Heart left ventricle (tissue), 13 donors: ENCODE measurements at regions not wholly inside any gene's neighbourhood (a gene's known extent, or its start where the extent isn't known, plus 50 kb on each side); places are given as distances from the start of the nearest gene placed in this dataset.

Experiments
- POLR2A ChIP-seq, 2 donors: fragments of 450-650 bp; IDR thresholded peaks; one replicate each; pipeline ENCODE4 v1.6.1; 2017; ENCODE audit warnings: antibody characterized with exemption in 2 of 2, mild to moderate bottlenecking in 2 of 2, moderate library complexity in 2 of 2
- TF ChIP-seq, protein P1 (sequence below), 12 donors: fragments of 200-600 bp; sonication (generic) in 4 of 12; IDR thresholded peaks; one replicate each; pipeline versions ENCODE4 v1.5.0 to v1.8.0; 2018 to 2022; ENCODE audit warnings: antibody characterized with exemption in 12 of 12, mild to moderate bottlenecking in 5 of 12
- donor health status: ischemic (EF 13 %, LVEDD 7.1; RV severe dilation, severe dysfunction).
- donor health status: DM: no; HTN: yes; CAD: no.
- donor health status: DM: no; HTN: no; CAD: no.
- donor health status: ischemic (EF 25% LVEDD 6.9; RV normal size, moderate dysfunction).
- donor health status: ischemic (EF 25% LVEDD 5.7; RV mildly dilated, moderate dysfunction).
- donor health status: ischemic (EF 35%, LVEDD 5.7; RV mildly dilated, moderate dysfunction).
- donor health status: nonischemic (EF 11% LVEDD 7.7; RV severe dilation, severe dysfunction).
- donor health status: DM: yes; HTN: yes; CAD: no.
- donor health status: PGD.
- donor health status: ischemic (EF 29% LVEDD 5.4; RV normal size, mild dysfunction).
- donor health status: nonischemic (EF 23%, LVEDD 6.1; RV moderate dilation, normal function).

- TF ChIP-seq, protein P1, sequence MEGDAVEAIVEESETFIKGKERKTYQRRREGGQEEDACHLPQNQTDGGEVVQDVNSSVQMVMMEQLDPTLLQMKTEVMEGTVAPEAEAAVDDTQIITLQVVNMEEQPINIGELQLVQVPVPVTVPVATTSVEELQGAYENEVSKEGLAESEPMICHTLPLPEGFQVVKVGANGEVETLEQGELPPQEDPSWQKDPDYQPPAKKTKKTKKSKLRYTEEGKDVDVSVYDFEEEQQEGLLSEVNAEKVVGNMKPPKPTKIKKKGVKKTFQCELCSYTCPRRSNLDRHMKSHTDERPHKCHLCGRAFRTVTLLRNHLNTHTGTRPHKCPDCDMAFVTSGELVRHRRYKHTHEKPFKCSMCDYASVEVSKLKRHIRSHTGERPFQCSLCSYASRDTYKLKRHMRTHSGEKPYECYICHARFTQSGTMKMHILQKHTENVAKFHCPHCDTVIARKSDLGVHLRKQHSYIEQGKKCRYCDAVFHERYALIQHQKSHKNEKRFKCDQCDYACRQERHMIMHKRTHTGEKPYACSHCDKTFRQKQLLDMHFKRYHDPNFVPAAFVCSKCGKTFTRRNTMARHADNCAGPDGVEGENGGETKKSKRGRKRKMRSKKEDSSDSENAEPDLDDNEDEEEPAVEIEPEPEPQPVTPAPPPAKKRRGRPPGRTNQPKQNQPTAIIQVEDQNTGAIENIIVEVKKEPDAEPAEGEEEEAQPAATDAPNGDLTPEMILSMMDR (IDR thresholded peaks at IDR 0.05): no peak
- no peak for TF ChIP-seq POLR2A (IDR thresholded peaks at IDR 0.05)
Observed at GRCh38 chr5:120405286-120405864, 58.7 kb upstream of the PRR16 start.
